SK-N-SH (cell line): ENCODE measurements at regions not wholly inside any gene's neighbourhood (a gene's known extent, or its start where the extent isn't known, plus 50 kb on each side); places are given as distances from the start of the nearest gene placed in this dataset.

Experiments
- JUND ChIP-seq: IDR thresholded peaks from 2 replicates; pipeline ENCODE4 v1.4.0; 2012
- POLR2AphosphoS5 ChIP-seq: IDR thresholded peaks from 2 replicates; pipeline ENCODE4 v1.6.1; 2012; ENCODE audit warnings: low read depth, low read length

GRCh38 chr17:72189768-72190593, 69.2 kb downstream of the SOX9 start:
- TF ChIP-seq JUND (no peak), POLR2AphosphoS5 (no peak)
